ENCODE measurements at regions not wholly inside any gene's neighbourhood (a gene's known extent, or its start where the extent isn't known, plus 50 kb on each side); places are given as distances from the start of the nearest gene placed in this dataset.
"Not testable (repeated sequence)": the region's sequence is repeated elsewhere in the genome, so short reads cannot be mapped to it uniquely, and the experiment has no call there.

GRCh38 chr17:51435171-51435552 lies 174.8 kb downstream of the UTP18 start:
- DNase-seq (ENCODE audit: low spot score), result no peak

GRCh38 chr17:51435641-51436091 lies 175.3 kb downstream of the UTP18 start:
- DNase-seq (ENCODE audit: low spot score), result peak; percentile 34

GRCh38 chr17:51439395-51440229 lies 179.3 kb downstream of the UTP18 start:
- DNase-seq (ENCODE audit: low spot score), result peak; percentile 17

GRCh38 chr17:51441431-51441830 lies 181.1 kb downstream of the UTP18 start:
- no peak for DNase-seq (ENCODE audit: low spot score)

GRCh38 chr17:51442088-51442865 lies 181.9 kb downstream of the UTP18 start:
- DNase-seq (ENCODE audit: low spot score), result no peak

GRCh38 chr17:51443646-51444045 lies 183.3 kb downstream of the UTP18 start:
- DNase-seq (ENCODE audit: low spot score), result no peak

GRCh38 chr17:51445946-51446345 lies 185.6 kb downstream of the UTP18 start:
- DNase-seq (ENCODE audit: low spot score), result no peak

- DNase-seq (ENCODE audit: low spot score), result no peak
Measured at GRCh38 chr17:51454456-51454978, 194.2 kb downstream of the UTP18 start.

- DNase-seq (ENCODE audit: low spot score), result no peak
Measured at GRCh38 chr17:51455211-51455610, 194.9 kb downstream of the UTP18 start.

GRCh38 chr17:51455931-51456330 lies 195.6 kb downstream of the UTP18 start:
- DNase-seq (ENCODE audit: low spot score), result no peak

GRCh38 chr17:51456942-51457341 lies 196.6 kb downstream of the UTP18 start:
- DNase-seq (ENCODE audit: low spot score), result no peak

GRCh38 chr17:51461578-51462004 lies 201.2 kb downstream of the UTP18 start:
- peak; percentile 61 for DNase-seq (ENCODE audit: low spot score)

GRCh38 chr17:51463353-51463752 lies 203.0 kb downstream of the UTP18 start:
- no peak for DNase-seq (ENCODE audit: low spot score)

GRCh38 chr17:51467336-51467735 lies 207.0 kb downstream of the UTP18 start:
- DNase-seq (ENCODE audit: low spot score), result no peak

GRCh38 chr17:51472670-51473205 lies 212.4 kb downstream of the UTP18 start:
- DNase-seq (ENCODE audit: low spot score), result no peak

- no peak for DNase-seq (ENCODE audit: low spot score)
Measured at GRCh38 chr17:51474764-51475163, 214.4 kb downstream of the UTP18 start.

GRCh38 chr17:51475730-51476129 lies 215.4 kb downstream of the UTP18 start:
- DNase-seq (ENCODE audit: low spot score), result no peak

- DNase-seq (ENCODE audit: low spot score), result no peak
Measured at GRCh38 chr17:51479303-51479702, 219.0 kb downstream of the UTP18 start.

GRCh38 chr17:51481370-51481769 lies 221.0 kb downstream of the UTP18 start:
- DNase-seq (ENCODE audit: low spot score), result no peak

GRCh38 chr17:51482248-51482647 lies 221.9 kb downstream of the UTP18 start:
- not testable (repeated sequence) for DNase-seq (ENCODE audit: low spot score)

GRCh38 chr17:51486091-51486490 lies 225.7 kb downstream of the UTP18 start:
- no peak for DNase-seq (ENCODE audit: low spot score)

- no peak for DNase-seq (ENCODE audit: low spot score)
Measured at GRCh38 chr17:51486885-51487520, 226.7 kb downstream of the UTP18 start.
